BLaER1 treated with 17β-estradiol and CSF1 and Interleukin-3, amounts not matched to agents 10 nM and 100 nM (cell line): ENCODE measurements at regions not wholly inside any gene's neighbourhood (a gene's known extent, or its start where the extent isn't known, plus 50 kb on each side); places are given as distances from the start of the nearest gene placed in this dataset.

Experiments used
- H3K27ac ChIP-seq, 11 experiments: shearing (Covaris generic); formaldehyde crosslinking; 2 replicates each; pipeline ENCODE4 v1.8.1; 2022
- H3K27me3 ChIP-seq, 11 experiments: shearing (Covaris generic); formaldehyde crosslinking; 2 replicates each; pipeline ENCODE4 v1.8.1; 2022
- H3K36me3 ChIP-seq, 11 experiments: shearing (Covaris generic); formaldehyde crosslinking; 2 replicates each; pipeline ENCODE4 v1.8.1; 2022
- H3K4me1 ChIP-seq, 10 experiments: shearing (Covaris generic); formaldehyde crosslinking; 2 replicates each; pipeline ENCODE4 v1.8.1; 2022
- H3K4me2 ChIP-seq, 11 experiments: shearing (Covaris generic); formaldehyde crosslinking; 2 replicates each; pipeline ENCODE4 v1.8.1; 2022
- H3K4me3 ChIP-seq, 10 experiments: shearing (Covaris generic); formaldehyde crosslinking; 2 replicates each; pipeline ENCODE4 v1.8.1; 2022
- H3K9ac ChIP-seq, 11 experiments: shearing (Covaris generic); formaldehyde crosslinking; 2 replicates each; pipeline ENCODE4 v1.8.1; 2022
- H3K9me3 ChIP-seq, 11 experiments: shearing (Covaris generic); formaldehyde crosslinking; replicated peaks in 1 of 11; 2 replicates each; pipeline ENCODE4 v1.8.1; 2022
- H4K20me1 ChIP-seq, 11 experiments: shearing (Covaris generic); formaldehyde crosslinking; 2 replicates each; pipeline ENCODE4 v1.8.1; 2022
- Cebpa-rat ChIP-seq, 11 experiments: shearing (Covaris generic); IDR thresholded peaks; 2 replicates each; pipeline ENCODE4 v1.8.1; 2022

DNA sequence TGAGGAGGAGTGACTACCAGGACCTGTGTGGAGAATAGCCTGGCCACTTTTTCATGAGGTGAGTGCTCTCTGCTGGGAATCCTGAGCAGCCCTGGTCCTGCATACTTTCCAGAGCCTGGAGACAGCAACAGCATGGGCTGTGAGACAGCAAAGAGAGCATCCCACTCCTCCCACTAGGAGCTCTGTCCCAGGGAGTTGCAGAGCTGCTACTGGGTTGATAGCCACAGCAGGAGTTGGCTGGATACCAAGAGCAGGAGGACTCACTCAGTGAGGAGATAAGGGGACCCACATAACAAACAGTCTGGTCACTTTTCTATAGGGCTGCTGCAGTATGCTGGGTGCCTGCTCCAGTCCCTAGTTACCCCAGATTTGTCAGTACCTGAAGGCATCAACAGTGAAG, 439.3 kb upstream of the CDH8 start:
- H3K36me3 ChIP-seq = no peaks in the 10 kb centered on the region
- H3K4me3 ChIP-seq = no peak overlapping the region
- H3K9me3 ChIP-seq = peaks cover 19 to 57% (median 39%) of the 10 kb centered on the region in 11 experiments
- no peak overlapping the region for H3K9ac ChIP-seq
- no peak for TF ChIP-seq Cebpa-rat (IDR thresholded peaks at IDR 0.05)
- H3K27ac ChIP-seq = no peak overlapping the region
- H3K27me3 ChIP-seq = no peaks in the 10 kb centered on the region
- no peaks in the 10 kb centered on the region for H3K4me1 ChIP-seq
- no peaks in the 10 kb centered on the region for H4K20me1 ChIP-seq
- no peak overlapping the region for H3K4me2 ChIP-seq

GRCh38 chr16:62462971-62463370, 426.7 kb upstream of the CDH8 start:
- TF ChIP-seq Cebpa-rat (IDR thresholded peaks at IDR 0.05) = no peak
- Histone ChIP-seq H3K27ac (no peak overlapping the region), H3K4me3 (no peak overlapping the region), H3K4me1 (no peaks in the 10 kb centered on the region), H3K36me3 (no peaks in the 10 kb centered on the region), H3K4me2 (no peak overlapping the region), H3K9ac (no peak overlapping the region), H3K9me3 (peaks cover 0 to 8% (median 0%) of the 10 kb centered on the region in 11 experiments; a peak in 6 of 22 replicates), H3K27me3 (no peaks in the 10 kb centered on the region), H4K20me1 (no peaks in the 10 kb centered on the region)

DNA sequence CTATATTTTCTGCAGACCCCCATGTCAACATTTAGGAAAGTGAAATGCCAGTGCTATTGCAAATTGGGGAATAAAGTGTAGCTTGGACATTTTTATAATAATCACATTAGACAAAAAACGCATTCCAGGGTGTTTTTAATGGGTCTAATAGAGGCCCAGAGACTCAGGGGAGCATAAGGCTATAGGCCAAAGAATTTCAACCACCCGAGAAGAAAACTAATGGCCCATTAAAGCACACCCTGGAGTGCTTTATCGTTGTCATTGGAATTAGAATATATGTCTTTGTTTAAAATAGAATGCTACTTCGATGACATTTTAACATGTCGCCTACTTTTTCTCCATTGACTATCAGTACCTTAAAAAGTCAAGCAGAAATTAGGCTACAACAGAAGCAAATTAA, 414.1 kb upstream of the CDH8 start:
- Histone ChIP-seq H3K4me2 (no peak overlapping the region), H3K4me3 (no peak overlapping the region), H4K20me1 (no peaks in the 10 kb centered on the region), H3K9ac (no peak overlapping the region), H3K27me3 (no peaks in the 10 kb centered on the region), H3K36me3 (no peaks in the 10 kb centered on the region), H3K4me1 (no peaks in the 10 kb centered on the region), H3K27ac (no peak overlapping the region), H3K9me3 (no peaks in the 10 kb centered on the region)
- no peak for TF ChIP-seq Cebpa-rat (IDR thresholded peaks at IDR 0.05)

DNA sequence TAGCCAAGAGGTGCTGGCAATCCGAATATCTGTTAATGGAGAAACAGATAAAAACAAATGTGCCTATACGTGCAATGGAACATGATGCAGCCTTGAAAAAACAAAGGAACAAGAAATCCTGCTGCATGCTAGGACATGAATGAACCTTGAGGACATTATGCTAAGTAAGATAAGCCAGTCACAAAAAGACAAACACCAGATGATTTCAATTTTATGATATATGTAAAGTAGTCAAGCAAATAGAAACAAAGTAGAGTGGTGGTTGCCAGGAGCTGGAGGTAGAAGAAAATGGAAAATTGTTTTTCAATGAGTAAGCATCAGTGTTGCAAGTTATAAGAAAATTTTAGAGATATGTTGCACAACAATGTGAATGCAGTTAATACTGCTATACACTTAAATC, 409.7 kb upstream of the CDH8 start:
- Histone ChIP-seq H4K20me1 (no peaks in the 10 kb centered on the region), H3K27ac (no peak overlapping the region), H3K4me3 (no peak overlapping the region), H3K36me3 (no peaks in the 10 kb centered on the region), H3K27me3 (no peaks in the 10 kb centered on the region), H3K4me1 (no peaks in the 10 kb centered on the region), H3K9ac (no peak overlapping the region), H3K9me3 (peaks cover 8 to 12% (median 10%) of the 10 kb centered on the region in 11 experiments; a peak in 16 of 22 replicates), H3K4me2 (no peak overlapping the region)
- TF ChIP-seq Cebpa-rat (IDR thresholded peaks at IDR 0.05) = no peak

DNA sequence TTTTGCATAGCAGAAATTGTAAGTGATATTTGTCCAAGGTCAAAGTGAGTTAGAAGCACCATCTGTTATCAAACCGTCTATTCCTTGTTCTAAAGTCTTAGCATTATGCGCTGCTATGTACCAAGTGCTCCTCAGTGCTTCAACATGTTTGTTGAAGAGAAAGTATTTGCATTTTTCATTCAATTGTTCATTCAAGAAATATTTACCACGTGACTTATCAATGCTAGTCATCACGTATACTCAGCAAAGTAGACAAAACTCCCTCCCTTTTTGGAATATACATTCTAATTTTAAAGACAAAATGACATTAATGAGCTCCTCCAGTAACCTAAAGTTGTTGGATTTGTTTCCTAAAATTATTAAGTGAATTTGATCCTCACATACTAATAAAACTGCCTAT, 388.0 kb upstream of the CDH8 start:
- no peak for TF ChIP-seq Cebpa-rat (IDR thresholded peaks at IDR 0.05)
- Histone ChIP-seq H3K9me3 (no peaks in the 10 kb centered on the region), H4K20me1 (no peaks in the 10 kb centered on the region), H3K27me3 (no peaks in the 10 kb centered on the region), H3K27ac (no peak overlapping the region), H3K4me2 (no peak overlapping the region), H3K4me3 (no peak overlapping the region), H3K9ac (no peak overlapping the region), H3K36me3 (no peaks in the 10 kb centered on the region), H3K4me1 (no peaks in the 10 kb centered on the region)

DNA sequence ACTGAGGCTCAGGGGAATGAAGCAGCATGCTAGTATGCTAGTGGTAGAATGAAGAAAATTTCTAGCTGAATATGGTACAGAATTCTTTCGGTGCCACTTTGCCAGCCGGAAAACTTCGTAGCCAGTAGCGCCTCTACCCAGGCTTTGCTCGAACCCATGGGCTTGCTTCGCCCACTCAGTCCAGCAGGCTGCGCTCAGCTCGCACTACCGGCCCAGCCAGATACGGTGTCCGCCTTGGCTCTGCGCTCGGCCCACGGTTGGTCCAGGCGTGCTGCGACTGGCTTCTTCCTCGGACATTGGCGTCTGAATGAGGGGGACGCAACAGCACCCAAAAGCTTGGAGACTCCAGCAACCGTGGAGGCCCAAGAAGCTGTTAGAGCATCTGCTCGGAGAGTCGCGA, 372.5 kb upstream of the CDH8 start:
- Histone ChIP-seq H4K20me1 (no peaks in the 10 kb centered on the region), H3K36me3 (no peaks in the 10 kb centered on the region), H3K9me3 (no peaks in the 10 kb centered on the region), H3K27me3 (no peaks in the 10 kb centered on the region), H3K4me2 (no peak overlapping the region), H3K4me3 (no peak overlapping the region), H3K9ac (no peak overlapping the region), H3K4me1 (no peaks in the 10 kb centered on the region), H3K27ac (no peak overlapping the region)
- TF ChIP-seq Cebpa-rat (IDR thresholded peaks at IDR 0.05) = no peak

- H3K4me3 ChIP-seq = no peak overlapping the region
- H3K4me1 ChIP-seq = no peaks in the 10 kb centered on the region
- H3K9ac ChIP-seq = no peak overlapping the region
- no peaks in the 10 kb centered on the region for H4K20me1 ChIP-seq
- no peaks in the 10 kb centered on the region for H3K27me3 ChIP-seq
- H3K4me2 ChIP-seq = no peak overlapping the region
- no peaks in the 10 kb centered on the region for H3K36me3 ChIP-seq
- no peaks in the 10 kb centered on the region for H3K9me3 ChIP-seq
- TF ChIP-seq Cebpa-rat (IDR thresholded peaks at IDR 0.05) = peak in 2 of 11 experiments; percentile 7 to 21; a peak in 1 of 22 replicates
- H3K27ac ChIP-seq = no peak overlapping the region
Measured at GRCh38 chr16:62406387-62406786, 370.1 kb upstream of the CDH8 start.

GRCh38 chr16:62404842-62405611, 368.8 kb upstream of the CDH8 start:
- no peak overlapping the region for H3K27ac ChIP-seq
- H3K4me2 ChIP-seq = no peak overlapping the region
- no peaks in the 10 kb centered on the region for H3K27me3 ChIP-seq
- H3K4me1 ChIP-seq = no peaks in the 10 kb centered on the region
- no peak for TF ChIP-seq Cebpa-rat (IDR thresholded peaks at IDR 0.05)
- H3K4me3 ChIP-seq = no peak overlapping the region
- H3K9ac ChIP-seq = no peak overlapping the region
- H4K20me1 ChIP-seq = no peaks in the 10 kb centered on the region
- H3K9me3 ChIP-seq = no peaks in the 10 kb centered on the region
- no peaks in the 10 kb centered on the region for H3K36me3 ChIP-seq

- Histone ChIP-seq H4K20me1 (no peaks in the 10 kb centered on the region), H3K9me3 (no peaks in the 10 kb centered on the region), H3K4me2 (no peak overlapping the region), H3K4me1 (no peaks in the 10 kb centered on the region), H3K9ac (no peak overlapping the region), H3K27ac (no peak overlapping the region), H3K27me3 (no peaks in the 10 kb centered on the region), H3K4me3 (no peak overlapping the region), H3K36me3 (no peaks in the 10 kb centered on the region)
- no peak for TF ChIP-seq Cebpa-rat (IDR thresholded peaks at IDR 0.05)
Measured at GRCh38 chr16:62392698-62393097, 356.5 kb upstream of the CDH8 start.

- H3K9me3 ChIP-seq = no peaks in the 10 kb centered on the region
- H3K27ac ChIP-seq = no peak overlapping the region
- no peaks in the 10 kb centered on the region; a peak in 1 of 20 replicates for H3K4me1 ChIP-seq
- no peaks in the 10 kb centered on the region for H3K36me3 ChIP-seq
- H3K27me3 ChIP-seq = no peaks in the 10 kb centered on the region
- no peak overlapping the region for H3K9ac ChIP-seq
- no peaks in the 10 kb centered on the region for H4K20me1 ChIP-seq
- no peak overlapping the region for H3K4me2 ChIP-seq
- H3K4me3 ChIP-seq = no peak overlapping the region
- TF ChIP-seq Cebpa-rat (IDR thresholded peaks at IDR 0.05) = no peak
Measured at GRCh38 chr16:62391940-62392339, 355.7 kb upstream of the CDH8 start.
